ENCODE measurements at regions not wholly inside any gene's neighbourhood (a gene's known extent, or its start where the extent isn't known, plus 50 kb on each side); places are given as distances from the start of the nearest gene placed in this dataset.

DNA sequence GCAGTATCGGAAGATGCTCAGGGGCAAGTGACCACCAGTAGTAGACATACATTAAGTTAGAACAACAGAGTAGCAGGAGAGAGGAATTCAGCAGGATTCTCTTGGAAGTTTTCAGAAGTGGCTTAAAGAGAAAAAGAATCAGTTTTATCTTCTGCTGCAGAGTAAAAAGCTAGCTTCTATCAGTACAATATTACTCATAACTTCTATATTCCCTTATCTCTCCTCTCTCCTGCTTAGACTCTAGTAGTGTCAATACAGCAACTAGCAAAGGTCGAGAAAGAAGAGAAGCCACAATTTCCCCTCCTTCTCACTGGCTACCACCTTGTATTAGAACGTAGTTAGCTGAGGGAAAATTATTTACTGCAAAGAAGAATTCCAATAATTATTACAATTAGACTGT is 539.7 kb downstream of the DIPK2A start:
- no peaks in the 10 kb centered on the region for H3K36me3 ChIP-seq (ENCODE audit: control insufficient read depth, insufficient read depth, low read length)
- no peaks in the 10 kb centered on the region for H3K4me1 ChIP-seq (ENCODE audit: control insufficient read depth, insufficient read depth, low read length)
- no peaks in the 10 kb centered on the region for H3K9me3 ChIP-seq (ENCODE audit: control insufficient read depth, low read length)
- 36 to 50% methylated on average over 2 of the region's 3 CpGs for WGBS, 2 experiments
- no peak overlapping the region for H3K27ac ChIP-seq (ENCODE audit: insufficient read depth, low read depth, low read length, poor library complexity, severe bottlenecking)
- no peak overlapping the region for H3K4me3 ChIP-seq (ENCODE audit: insufficient read depth, low read depth, low read length)
- no peaks in the 10 kb centered on the region for H3K27me3 ChIP-seq (ENCODE audit: control insufficient read depth, insufficient read depth, low read length, poor library complexity, severe bottlenecking)

DNA sequence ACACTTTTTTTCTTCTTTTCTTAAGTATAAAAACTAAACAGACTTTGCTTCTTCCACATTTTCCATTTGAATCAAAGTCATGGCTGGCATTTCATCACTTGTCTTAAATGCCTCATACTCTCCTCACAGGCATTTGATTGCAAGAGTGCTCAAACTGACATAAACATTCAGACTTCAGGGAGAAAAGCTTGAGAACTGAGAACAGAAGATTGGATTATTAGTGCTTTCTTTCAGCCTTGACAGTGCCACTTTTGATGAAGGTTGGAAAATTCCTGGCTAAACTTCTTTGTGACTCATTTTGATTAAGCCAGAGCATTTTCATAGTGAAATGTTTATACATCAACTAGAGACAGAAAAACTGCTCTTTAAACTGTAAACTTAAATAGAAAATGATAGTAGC is 544.4 kb downstream of the DIPK2A start:
- no peaks in the 10 kb centered on the region for H3K4me1 ChIP-seq (ENCODE audit: control insufficient read depth, insufficient read depth, low read length)
- H3K4me3 ChIP-seq (ENCODE audit: insufficient read depth, low read depth, low read length): no peak overlapping the region
- H3K36me3 ChIP-seq (ENCODE audit: control insufficient read depth, insufficient read depth, low read length): no peaks in the 10 kb centered on the region
- no peak overlapping the region for H3K27ac ChIP-seq (ENCODE audit: insufficient read depth, low read depth, low read length, poor library complexity, severe bottlenecking)
- H3K9me3 ChIP-seq (ENCODE audit: control insufficient read depth, low read length): no peaks in the 10 kb centered on the region
- no peaks in the 10 kb centered on the region for H3K27me3 ChIP-seq (ENCODE audit: control insufficient read depth, insufficient read depth, low read length, poor library complexity, severe bottlenecking)

GRCh38 chr3:144516589-144516988 is 545.0 kb downstream of the DIPK2A start:
- 100% methylated on average over 1 of the region's 1 CpG for WGBS, 2 experiments
- H3K27me3 ChIP-seq (ENCODE audit: control insufficient read depth, insufficient read depth, low read length, poor library complexity, severe bottlenecking): no peaks in the 10 kb centered on the region
- H3K36me3 ChIP-seq (ENCODE audit: control insufficient read depth, insufficient read depth, low read length): no peaks in the 10 kb centered on the region
- H3K4me3 ChIP-seq (ENCODE audit: insufficient read depth, low read depth, low read length): no peak overlapping the region
- no peaks in the 10 kb centered on the region for H3K9me3 ChIP-seq (ENCODE audit: control insufficient read depth, low read length)
- no peak overlapping the region for H3K27ac ChIP-seq (ENCODE audit: insufficient read depth, low read depth, low read length, poor library complexity, severe bottlenecking)
- no peaks in the 10 kb centered on the region for H3K4me1 ChIP-seq (ENCODE audit: control insufficient read depth, insufficient read depth, low read length)

- no peaks in the 10 kb centered on the region for H3K9me3 ChIP-seq (ENCODE audit: control insufficient read depth, low read length)
- H3K4me1 ChIP-seq (ENCODE audit: control insufficient read depth, insufficient read depth, low read length): no peaks in the 10 kb centered on the region
- WGBS, 2 experiments: no CpG with 5 or more reads among the region's 1 CpG
- no peak overlapping the region for H3K27ac ChIP-seq (ENCODE audit: insufficient read depth, low read depth, low read length, poor library complexity, severe bottlenecking)
- H3K4me3 ChIP-seq (ENCODE audit: insufficient read depth, low read depth, low read length): no peak overlapping the region
- H3K27me3 ChIP-seq (ENCODE audit: control insufficient read depth, insufficient read depth, low read length, poor library complexity, severe bottlenecking): no peaks in the 10 kb centered on the region
- H3K36me3 ChIP-seq (ENCODE audit: control insufficient read depth, insufficient read depth, low read length): no peaks in the 10 kb centered on the region
These were observed 549.5 kb downstream of the DIPK2A start for GRCh38 chr3:144521131-144521530.

DNA sequence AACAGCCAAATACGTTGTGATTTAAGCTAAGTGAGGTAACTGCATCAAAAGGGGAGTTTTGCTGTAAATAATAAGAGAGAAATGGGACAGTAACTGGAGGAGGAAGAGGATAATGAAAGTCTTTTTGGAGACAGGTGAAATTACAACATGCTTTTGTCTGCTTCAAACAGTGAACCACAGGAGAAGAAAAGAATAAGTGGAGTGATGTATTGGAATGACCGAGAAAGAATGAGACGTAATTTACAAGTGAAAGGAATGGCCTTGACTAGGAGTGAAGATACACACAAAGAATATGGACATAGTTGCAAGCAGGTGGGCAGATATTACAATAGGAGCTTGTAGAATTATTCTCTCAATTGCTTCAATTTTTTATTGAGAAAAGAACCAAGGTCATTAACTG is 550.8 kb downstream of the DIPK2A start:
- Histone ChIP-seq H3K4me1 (ENCODE audit: control insufficient read depth, insufficient read depth, low read length) (no peaks in the 10 kb centered on the region), H3K9me3 (ENCODE audit: control insufficient read depth, low read length) (no peaks in the 10 kb centered on the region), H3K27ac (ENCODE audit: insufficient read depth, low read depth, low read length, poor library complexity, severe bottlenecking) (no peak overlapping the region), H3K36me3 (ENCODE audit: control insufficient read depth, insufficient read depth, low read length) (no peaks in the 10 kb centered on the region), H3K4me3 (ENCODE audit: insufficient read depth, low read depth, low read length) (no peak overlapping the region), H3K27me3 (ENCODE audit: control insufficient read depth, insufficient read depth, low read length, poor library complexity, severe bottlenecking) (no peaks in the 10 kb centered on the region)
- 69 to 76% methylated on average over 3 of the region's 3 CpGs for WGBS, 2 experiments

DNA sequence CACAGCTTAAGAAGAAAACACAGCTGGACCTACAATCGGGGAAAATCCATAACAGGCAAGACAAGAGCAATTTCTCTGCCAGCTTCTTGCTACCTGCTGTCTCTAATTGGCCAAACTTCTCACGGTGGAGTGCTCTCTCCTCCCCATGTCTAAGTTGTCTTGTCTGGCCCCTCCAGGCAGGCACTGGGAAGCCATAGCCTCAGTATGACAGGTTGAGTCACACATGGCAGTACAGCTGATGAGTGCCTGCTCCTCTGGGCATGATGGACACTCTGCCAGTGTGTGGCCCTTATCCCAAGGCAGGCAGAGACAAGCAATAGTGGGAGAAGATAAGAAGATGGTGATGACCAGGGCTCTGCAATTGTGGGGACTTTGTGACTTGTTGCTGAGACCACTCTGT is 551.8 kb downstream of the DIPK2A start:
- H3K27ac ChIP-seq (ENCODE audit: insufficient read depth, low read depth, low read length, poor library complexity, severe bottlenecking): no peak overlapping the region
- H3K36me3 ChIP-seq (ENCODE audit: control insufficient read depth, insufficient read depth, low read length): no peaks in the 10 kb centered on the region
- H3K9me3 ChIP-seq (ENCODE audit: control insufficient read depth, low read length): no peaks in the 10 kb centered on the region
- H3K4me3 ChIP-seq (ENCODE audit: insufficient read depth, low read depth, low read length): no peak overlapping the region
- H3K4me1 ChIP-seq (ENCODE audit: control insufficient read depth, insufficient read depth, low read length): no peaks in the 10 kb centered on the region
- WGBS, 2 experiments: 92 to 95% methylated on average over 2 of the region's 2 CpGs
- no peaks in the 10 kb centered on the region for H3K27me3 ChIP-seq (ENCODE audit: control insufficient read depth, insufficient read depth, low read length, poor library complexity, severe bottlenecking)

GRCh38 chr3:144524531-144524930 is 552.9 kb downstream of the DIPK2A start:
- no peaks in the 10 kb centered on the region for H3K9me3 ChIP-seq (ENCODE audit: control insufficient read depth, low read length)
- no peak overlapping the region for H3K27ac ChIP-seq (ENCODE audit: insufficient read depth, low read depth, low read length, poor library complexity, severe bottlenecking)
- no peaks in the 10 kb centered on the region for H3K4me1 ChIP-seq (ENCODE audit: control insufficient read depth, insufficient read depth, low read length)
- no peaks in the 10 kb centered on the region for H3K27me3 ChIP-seq (ENCODE audit: control insufficient read depth, insufficient read depth, low read length, poor library complexity, severe bottlenecking)
- H3K4me3 ChIP-seq (ENCODE audit: insufficient read depth, low read depth, low read length): no peak overlapping the region
- no peaks in the 10 kb centered on the region for H3K36me3 ChIP-seq (ENCODE audit: control insufficient read depth, insufficient read depth, low read length)

- Histone ChIP-seq H3K36me3 (ENCODE audit: control insufficient read depth, insufficient read depth, low read length) (no peaks in the 10 kb centered on the region), H3K4me3 (ENCODE audit: insufficient read depth, low read depth, low read length) (no peak overlapping the region), H3K27me3 (ENCODE audit: control insufficient read depth, insufficient read depth, low read length, poor library complexity, severe bottlenecking) (no peaks in the 10 kb centered on the region), H3K4me1 (ENCODE audit: control insufficient read depth, insufficient read depth, low read length) (no peaks in the 10 kb centered on the region), H3K27ac (ENCODE audit: insufficient read depth, low read depth, low read length, poor library complexity, severe bottlenecking) (no peak overlapping the region), H3K9me3 (ENCODE audit: control insufficient read depth, low read length) (no peaks in the 10 kb centered on the region)
- WGBS, 2 experiments: 92 to 96% methylated on average over 1 of the region's 1 CpG
These were observed 557.9 kb downstream of the DIPK2A start for GRCh38 chr3:144529566-144529965.

DNA sequence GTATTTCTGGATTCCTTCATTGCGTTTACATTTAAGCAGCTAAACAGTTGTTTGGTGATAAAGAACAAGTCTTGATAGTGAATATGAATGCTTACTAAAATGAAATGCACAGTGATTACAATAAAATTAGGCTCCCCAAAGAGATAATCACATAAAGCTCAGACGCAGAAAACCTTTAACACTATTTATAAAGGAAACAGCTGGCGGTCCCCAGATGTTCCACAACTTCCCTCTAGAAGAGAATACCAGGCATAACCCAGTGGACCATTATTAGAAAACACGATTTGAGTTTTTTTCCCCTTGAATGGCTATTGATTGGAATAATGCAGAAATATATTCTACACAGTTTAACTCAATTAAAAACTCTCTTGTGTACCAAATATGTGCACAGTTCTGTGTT is 573.2 kb downstream of the DIPK2A start:
- WGBS, 2 experiments: 93% methylated on average over 4 of the region's 4 CpGs
- no peak overlapping the region for H3K27ac ChIP-seq (ENCODE audit: insufficient read depth, low read depth, low read length, poor library complexity, severe bottlenecking)
- peaks cover 8% of the 10 kb centered on the region for H3K4me1 ChIP-seq (ENCODE audit: control insufficient read depth, insufficient read depth, low read length)
- H3K27me3 ChIP-seq (ENCODE audit: control insufficient read depth, insufficient read depth, low read length, poor library complexity, severe bottlenecking): no peaks in the 10 kb centered on the region
- no peak overlapping the region for H3K4me3 ChIP-seq (ENCODE audit: insufficient read depth, low read depth, low read length)
- no peaks in the 10 kb centered on the region for H3K36me3 ChIP-seq (ENCODE audit: control insufficient read depth, insufficient read depth, low read length)
- no peaks in the 10 kb centered on the region for H3K9me3 ChIP-seq (ENCODE audit: control insufficient read depth, low read length)

DNA sequence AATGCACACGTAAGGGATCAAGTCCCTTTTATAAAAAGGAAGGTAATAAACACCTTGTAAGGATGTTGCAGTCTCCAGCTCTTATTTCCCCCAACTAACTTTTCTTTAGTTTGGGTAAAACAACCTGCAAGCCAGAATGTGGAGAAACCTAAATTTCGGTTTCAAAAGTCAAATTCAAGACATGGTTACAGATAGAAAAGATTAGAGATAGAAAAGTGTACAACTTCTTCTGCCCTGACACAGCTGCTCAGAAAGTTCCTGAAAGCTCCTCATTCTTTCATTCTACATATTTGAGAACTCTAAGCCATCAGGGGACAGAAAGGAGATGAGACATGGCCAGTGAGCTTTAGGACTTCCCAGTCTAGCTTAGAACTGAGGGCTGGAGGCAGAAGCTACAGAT is 574.9 kb downstream of the DIPK2A start:
- 94 to 95% methylated on average over 2 of the region's 2 CpGs for WGBS, 2 experiments

GRCh38 chr3:144548346-144548745 is 576.7 kb downstream of the DIPK2A start:
- H3K4me1 ChIP-seq (ENCODE audit: control insufficient read depth, insufficient read depth, low read length): peaks cover 9% of the 10 kb centered on the region
- H3K9me3 ChIP-seq (ENCODE audit: control insufficient read depth, low read length): no peaks in the 10 kb centered on the region
- no peaks in the 10 kb centered on the region for H3K27me3 ChIP-seq (ENCODE audit: control insufficient read depth, insufficient read depth, low read length, poor library complexity, severe bottlenecking)
- 87% methylated on average over 4 of the region's 4 CpGs for WGBS, 2 experiments
- H3K4me3 ChIP-seq (ENCODE audit: insufficient read depth, low read depth, low read length): no peak overlapping the region
- H3K36me3 ChIP-seq (ENCODE audit: control insufficient read depth, insufficient read depth, low read length): no peaks in the 10 kb centered on the region
- peak overlapping the region; percentile 18 for H3K27ac ChIP-seq (ENCODE audit: insufficient read depth, low read depth, low read length, poor library complexity, severe bottlenecking)

More for the DNA sequence above, 574.9 kb downstream of the DIPK2A start:
- Histone ChIP-seq H3K36me3 (ENCODE audit: control insufficient read depth, insufficient read depth, low read length) (no peaks in the 10 kb centered on the region), H3K27me3 (ENCODE audit: control insufficient read depth, insufficient read depth, low read length, poor library complexity, severe bottlenecking) (no peaks in the 10 kb centered on the region), H3K27ac (ENCODE audit: insufficient read depth, low read depth, low read length, poor library complexity, severe bottlenecking) (no peak overlapping the region), H3K4me1 (ENCODE audit: control insufficient read depth, insufficient read depth, low read length) (peaks cover 9% of the 10 kb centered on the region), H3K4me3 (ENCODE audit: insufficient read depth, low read depth, low read length) (no peak overlapping the region), H3K9me3 (ENCODE audit: control insufficient read depth, low read length) (no peaks in the 10 kb centered on the region)

Data from ectodermal cell (in vitro differentiated cells).